SK-N-SH treated with all-trans-retinoic acid at 6 μM for 48 hours (cell line): ENCODE measurements at regions not wholly inside any gene's neighbourhood (a gene's known extent, or its start where the extent isn't known, plus 50 kb on each side); places are given as distances from the start of the nearest gene placed in this dataset.

Experiments
- ATAC-seq: fragments of 200-7000 bp; cut with Tn5 transposase; 3 replicates; pipeline ENCODE4 v1.9.1; 2020; ENCODE audit warnings: mild to moderate bottlenecking, moderate library complexity
- ARNTL ChIP-seq: fragments of 450-650 bp; formaldehyde crosslinking; IDR thresholded peaks from 2 replicates; pipeline ENCODE4 v1.5.0; 2020; ENCODE audit warnings: low read depth, mild to moderate bottlenecking, moderate library complexity, borderline replicate concordance
- CREB5 ChIP-seq: fragments of 250-450 bp; sonication (Bioruptor Pico); IDR thresholded peaks from 2 replicates; pipeline ENCODE4 v1.5.1; 2020; ENCODE audit warnings: low read depth, mild to moderate bottlenecking, moderate library complexity
- CSDC2 ChIP-seq: fragments of 250-450 bp; sonication (Bioruptor Pico); IDR thresholded peaks from 2 replicates; pipeline ENCODE4 v1.5.0; 2020; ENCODE audit warnings: mild to moderate bottlenecking, moderate library complexity
- CSRNP3 ChIP-seq: fragments of 250-450 bp; sonication (Bioruptor Pico); IDR thresholded peaks from 2 replicates; pipeline ENCODE4 v1.5.1; 2021; ENCODE audit warnings: mild to moderate bottlenecking, moderate library complexity
- ESRRG ChIP-seq: fragments of 250-450 bp; sonication (Bioruptor Pico); IDR thresholded peaks from 2 replicates; pipeline ENCODE4 v1.6.1; 2021; ENCODE audit warnings: mild to moderate bottlenecking
- GLIS3 ChIP-seq: fragments of 250-450 bp; sonication (Bioruptor Pico); IDR thresholded peaks from 2 replicates; pipeline ENCODE4 v1.5.0; 2020; ENCODE audit warnings: mild to moderate bottlenecking, moderate library complexity
- POU6F1 ChIP-seq: fragments of 250-450 bp; sonication (Bioruptor Pico); IDR thresholded peaks from 2 replicates; pipeline ENCODE4 v1.8.0; 2021; ENCODE audit warnings: low read depth, mild to moderate bottlenecking, moderate library complexity, borderline replicate concordance
- PPARA ChIP-seq: fragments of 250-450 bp; sonication (Bioruptor Pico); IDR thresholded peaks from 2 replicates; pipeline ENCODE4 v1.5.0; 2020; ENCODE audit warnings: mild to moderate bottlenecking, borderline replicate concordance
- RARB ChIP-seq: fragments of 250-450 bp; sonication (Bioruptor Pico); IDR thresholded peaks from 2 replicates; pipeline ENCODE4 v1.8.0; 2021; ENCODE audit warnings: mild to moderate bottlenecking, moderate library complexity
- SNAI2 ChIP-seq: fragments of 250-450 bp; sonication (Bioruptor Pico); IDR thresholded peaks from 2 replicates; pipeline ENCODE4 v1.5.0; 2020; ENCODE audit warnings: mild to moderate bottlenecking, moderate library complexity
- TCF4 ChIP-seq: fragments of 250-450 bp; sonication (Bioruptor Pico); IDR thresholded peaks from 2 replicates; pipeline ENCODE4 v1.8.0; 2021; ENCODE audit warnings: mild to moderate bottlenecking, moderate library complexity, borderline replicate concordance
- TOX ChIP-seq: fragments of 250-450 bp; sonication (Bioruptor Pico); IDR thresholded peaks from 2 replicates; pipeline ENCODE4 v1.8.0; 2021; ENCODE audit warnings: mild to moderate bottlenecking, moderate library complexity, borderline replicate concordance
- TSHZ2 ChIP-seq: fragments of 250-450 bp; sonication (Bioruptor Pico); IDR thresholded peaks from 2 replicates; pipeline ENCODE4 v1.5.0; 2020; ENCODE audit warnings: mild to moderate bottlenecking, moderate library complexity
- ZC3H10 ChIP-seq: fragments of 250-450 bp; sonication (Bioruptor Pico); IDR thresholded peaks from 2 replicates; pipeline ENCODE4 v1.5.1; 2021; ENCODE audit warnings: mild to moderate bottlenecking, moderate library complexity
- ZFP3 ChIP-seq: fragments of 250-450 bp; sonication (Bioruptor Pico); IDR thresholded peaks from 2 replicates; pipeline ENCODE4 v1.5.0; 2020; ENCODE audit warnings: mild to moderate bottlenecking, moderate library complexity
- ZNF565 ChIP-seq: fragments of 450-650 bp; formaldehyde crosslinking; conservative IDR thresholded peaks from 2 replicates; pipeline ENCODE4 v1.5.0; 2020; ENCODE audit warnings: low read depth, mild to moderate bottlenecking, moderate library complexity
- ZNF70 ChIP-seq: fragments of 450-650 bp; formaldehyde crosslinking; IDR thresholded peaks from 2 replicates; pipeline ENCODE4 v1.5.0; 2020; ENCODE audit warnings: mild to moderate bottlenecking, moderate library complexity
- ZNF8 ChIP-seq: fragments of 450-650 bp; formaldehyde crosslinking; IDR thresholded peaks from 2 replicates; pipeline ENCODE4 v1.5.0; 2020; ENCODE audit warnings: mild to moderate bottlenecking, moderate library complexity
- TF ChIP-seq, protein P1 (sequence below): fragments of 250-450 bp; sonication (Bioruptor Pico); IDR thresholded peaks from 2 replicates; pipeline ENCODE4 v1.8.0; 2020; ENCODE audit warnings: mild to moderate bottlenecking, moderate library complexity, borderline replicate concordance

- TF ChIP-seq CSRNP3 (CRISPR knock-in tag) = no peak
- TF ChIP-seq SNAI2 = no peak
- no peak for TF ChIP-seq ESRRG (CRISPR knock-in tag)
- TF ChIP-seq TOX (CRISPR knock-in tag) = no peak
- TF ChIP-seq CREB5 (CRISPR knock-in tag) = no peak
These were observed 424.9 kb upstream of the UBE2E3 start (continued) for GRCh38 chr2:180555391-180555965.

DNA sequence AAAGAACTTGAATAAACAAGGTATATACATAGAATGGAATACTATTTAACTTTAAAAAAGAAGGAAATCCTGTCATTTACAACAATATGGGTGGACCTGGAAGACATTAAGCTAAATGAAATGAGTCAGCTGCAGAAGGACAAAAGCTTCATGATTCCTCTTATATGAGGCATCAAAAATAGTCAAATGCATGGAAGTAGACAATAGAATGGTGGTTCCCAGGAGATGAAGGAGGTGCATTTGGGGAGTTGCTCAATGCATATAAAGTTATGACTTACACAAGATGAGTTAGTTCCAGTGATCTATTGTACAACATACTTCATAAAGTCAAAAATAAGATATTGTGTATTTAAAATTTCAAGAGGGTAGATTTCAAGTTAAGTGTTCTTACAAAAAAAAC, 426.1 kb upstream of the UBE2E3 start:
- TF ChIP-seq GLIS3 = no peak
- TF ChIP-seq TSHZ2 = no peak
- TF ChIP-seq ARNTL = no peak
- no peak for TF ChIP-seq TCF4
- no peak for TF ChIP-seq ZFP3 (CRISPR knock-in tag)
- no peak for TF ChIP-seq ZNF70 (CRISPR knock-in tag)
- TF ChIP-seq CREB5 (CRISPR knock-in tag) = no peak
- TF ChIP-seq ZNF8 (CRISPR knock-in tag) = no peak
- no peak for TF ChIP-seq ZC3H10 (CRISPR knock-in tag)
- no peak for TF ChIP-seq POU6F1 (CRISPR knock-in tag)
- TF ChIP-seq, protein P1, sequence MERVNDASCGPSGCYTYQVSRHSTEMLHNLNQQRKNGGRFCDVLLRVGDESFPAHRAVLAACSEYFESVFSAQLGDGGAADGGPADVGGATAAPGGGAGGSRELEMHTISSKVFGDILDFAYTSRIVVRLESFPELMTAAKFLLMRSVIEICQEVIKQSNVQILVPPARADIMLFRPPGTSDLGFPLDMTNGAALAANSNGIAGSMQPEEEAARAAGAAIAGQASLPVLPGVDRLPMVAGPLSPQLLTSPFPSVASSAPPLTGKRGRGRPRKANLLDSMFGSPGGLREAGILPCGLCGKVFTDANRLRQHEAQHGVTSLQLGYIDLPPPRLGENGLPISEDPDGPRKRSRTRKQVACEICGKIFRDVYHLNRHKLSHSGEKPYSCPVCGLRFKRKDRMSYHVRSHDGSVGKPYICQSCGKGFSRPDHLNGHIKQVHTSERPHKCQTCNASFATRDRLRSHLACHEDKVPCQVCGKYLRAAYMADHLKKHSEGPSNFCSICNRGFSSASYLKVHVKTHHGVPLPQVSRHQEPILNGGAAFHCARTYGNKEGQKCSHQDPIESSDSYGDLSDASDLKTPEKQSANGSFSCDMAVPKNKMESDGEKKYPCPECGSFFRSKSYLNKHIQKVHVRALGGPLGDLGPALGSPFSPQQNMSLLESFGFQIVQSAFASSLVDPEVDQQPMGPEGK = no peak
- no peak for TF ChIP-seq TOX (CRISPR knock-in tag)
- TF ChIP-seq CSRNP3 (CRISPR knock-in tag) = no peak
- no peak for TF ChIP-seq SNAI2
- TF ChIP-seq RARB (CRISPR knock-in tag) = no peak
- no peak for TF ChIP-seq ZNF565 (CRISPR knock-in tag)
- no peak for TF ChIP-seq PPARA (CRISPR knock-in tag)
- TF ChIP-seq CSDC2 (CRISPR knock-in tag) = no peak
- TF ChIP-seq, all 23 proteins: peak for 0

More for the DNA sequence above, 426.1 kb upstream of the UBE2E3 start:
- ATAC-seq = no peak
